Osteoblast (primary cell): ENCODE measurements at regions not wholly inside any gene's neighbourhood (a gene's known extent, or its start where the extent isn't known, plus 50 kb on each side); places are given as distances from the start of the nearest gene placed in this dataset.

Experiments used
- DNase-seq: peaks from one replicate; pipeline ENCODE4 v3.0.0; 2011; ENCODE audit warnings: low spot score, mixed read lengths; ENCODE audit not compliant: insufficient read length; ENCODE audit errors: missing footprints
- H2AFZ ChIP-seq: 2 replicates; pipeline ENCODE4 v1.6.0; 2011; ENCODE audit warnings: mild to moderate bottlenecking, low read length
- H3K27ac ChIP-seq: 2 replicates; pipeline ENCODE4 v1.5.1; 2011; ENCODE audit warnings: mild to moderate bottlenecking, low read depth, low read length, moderate library complexity
- H3K27me3 ChIP-seq: 2 replicates; pipeline ENCODE4 v1.6.0; 2012; ENCODE audit warnings: mild to moderate bottlenecking, control low read depth, inconsistent platforms, low read length, moderate library complexity; ENCODE audit not compliant: insufficient read depth
- H3K36me3 ChIP-seq: 2 replicates; pipeline ENCODE4 v1.5.1; 2011; ENCODE audit warnings: mild to moderate bottlenecking, low read length, control low read depth, moderate library complexity; ENCODE audit not compliant: insufficient read depth
- H3K4me1 ChIP-seq: 2 replicates; pipeline ENCODE4 v1.5.1; 2011; ENCODE audit warnings: mild to moderate bottlenecking, low read length, control low read depth, moderate library complexity; ENCODE audit not compliant: insufficient read depth
- H3K4me2 ChIP-seq: 2 replicates; pipeline ENCODE4 v1.6.0; 2011; ENCODE audit warnings: mild to moderate bottlenecking, low read length; ENCODE audit not compliant: insufficient read depth
- H3K4me3 ChIP-seq: fragments of 200-600 bp; sonication (generic); 3 replicates; pipeline ENCODE4 v1.5.1; 2012; ENCODE audit warnings: mild to moderate bottlenecking, low read length, inconsistent platforms; ENCODE audit not compliant: insufficient read depth
- H3K79me2 ChIP-seq: 2 replicates; pipeline ENCODE4 v1.6.0; 2012; ENCODE audit warnings: mild to moderate bottlenecking, low read length, control low read depth, inconsistent platforms; ENCODE audit not compliant: insufficient read depth
- H3K9me3 ChIP-seq: 2 replicates; pipeline ENCODE4 v1.5.1; 2011; ENCODE audit warnings: low read depth, low read length, control low read depth
- H4K20me1 ChIP-seq: 2 replicates; pipeline ENCODE4 v1.6.0; 2012; ENCODE audit warnings: mild to moderate bottlenecking, low read length, control low read depth; ENCODE audit not compliant: insufficient read depth
- CTCF ChIP-seq: IDR thresholded peaks from 2 replicates; pipeline ENCODE4 v1.5.1; 2011; ENCODE audit warnings: mild to moderate bottlenecking, low read depth, low read length, moderate library complexity; ENCODE audit errors: extremely low read depth

- no peaks in the 10 kb centered on the region for H3K27me3 ChIP-seq
- TF ChIP-seq CTCF, result no peak
- no peak for DNase-seq
- no peak overlapping the region for H2AFZ ChIP-seq
- H3K79me2 ChIP-seq, result no peaks in the 10 kb centered on the region
- H3K4me1 ChIP-seq, result no peaks in the 10 kb centered on the region
- H3K9me3 ChIP-seq, result no peaks in the 10 kb centered on the region
- no peak overlapping the region for H3K4me2 ChIP-seq
- H3K27ac ChIP-seq, result no peak overlapping the region
- no peaks in the 10 kb centered on the region for H4K20me1 ChIP-seq
- no peaks in the 10 kb centered on the region for H3K36me3 ChIP-seq
- no peak overlapping the region for H3K4me3 ChIP-seq
Measured at GRCh38 chr14:40122968-40123648, 690.9 kb upstream of the FBXO33 start.

GRCh38 chr14:40119765-40120164 is 687.5 kb upstream of the FBXO33 start:
- DNase-seq, result no peak
- H3K79me2 ChIP-seq, result no peaks in the 10 kb centered on the region
- no peak overlapping the region for H2AFZ ChIP-seq
- TF ChIP-seq CTCF, result no peak
- H3K27me3 ChIP-seq, result no peaks in the 10 kb centered on the region
- H3K27ac ChIP-seq, result no peak overlapping the region
- no peaks in the 10 kb centered on the region for H3K36me3 ChIP-seq
- H4K20me1 ChIP-seq, result no peaks in the 10 kb centered on the region
- H3K9me3 ChIP-seq, result no peaks in the 10 kb centered on the region
- H3K4me1 ChIP-seq, result no peaks in the 10 kb centered on the region
- no peak overlapping the region for H3K4me2 ChIP-seq
- H3K4me3 ChIP-seq, result no peak overlapping the region

GRCh38 chr14:40119321-40119720 is 687.1 kb upstream of the FBXO33 start:
- H3K79me2 ChIP-seq, result no peaks in the 10 kb centered on the region
- no peaks in the 10 kb centered on the region for H3K36me3 ChIP-seq
- no peak for DNase-seq
- H3K27ac ChIP-seq, result no peak overlapping the region
- no peaks in the 10 kb centered on the region for H3K9me3 ChIP-seq
- H4K20me1 ChIP-seq, result no peaks in the 10 kb centered on the region
- no peak overlapping the region for H2AFZ ChIP-seq
- no peak for TF ChIP-seq CTCF
- H3K4me2 ChIP-seq, result no peak overlapping the region
- H3K27me3 ChIP-seq, result no peaks in the 10 kb centered on the region
- H3K4me1 ChIP-seq, result no peaks in the 10 kb centered on the region
- H3K4me3 ChIP-seq, result no peak overlapping the region

GRCh38 chr14:40115583-40115982 is 683.4 kb upstream of the FBXO33 start:
- Histone ChIP-seq H3K79me2 (no peaks in the 10 kb centered on the region), H4K20me1 (no peaks in the 10 kb centered on the region), H2AFZ (no peak overlapping the region), H3K4me3 (no peak overlapping the region), H3K27ac (no peak overlapping the region), H3K9me3 (no peaks in the 10 kb centered on the region), H3K4me2 (no peak overlapping the region), H3K36me3 (no peaks in the 10 kb centered on the region), H3K4me1 (no peaks in the 10 kb centered on the region), H3K27me3 (no peaks in the 10 kb centered on the region)
- no peak for TF ChIP-seq CTCF
- no peak for DNase-seq
